ENCODE measurements at regions not wholly inside any gene's neighbourhood (a gene's known extent, or its start where the extent isn't known, plus 50 kb on each side); places are given as distances from the start of the nearest gene placed in this dataset.

- POLR2A ChIA-PET = no interaction called here
- no peaks in the 10 kb centered on the region for H3K36me3 ChIP-seq (ENCODE audit: control insufficient read depth in 2 of 2, insufficient read depth in 1 of 2, low read length in 2 of 2)
- H3K4me3 ChIP-seq (ENCODE audit: low read depth, low read length) = no peak overlapping the region
- H3K27ac ChIP-seq (ENCODE audit: extremely low read depth, low read depth, low read length) = no peak overlapping the region
- no peaks in the 10 kb centered on the region for H3K4me1 ChIP-seq (ENCODE audit: control insufficient read depth, insufficient read depth, low read length)
- CTCF ChIA-PET = no interaction called here
- H3K9me3 ChIP-seq (ENCODE audit: control insufficient read depth, insufficient read depth, low read depth, low read length) = no peaks in the 10 kb centered on the region
- TF ChIP-seq ZNF221 (tag by site-specific recombination; IDR thresholded peaks at IDR 0.05; ENCODE audit: borderline replicate concordance) = no peak
- no peak for TF ChIP-seq ZBTB17 (tag by site-specific recombination; IDR thresholded peaks at IDR 0.05)
- no peak for TF ChIP-seq ZNF350 (tag by site-specific recombination; IDR thresholded peaks at IDR 0.05)
- TF ChIP-seq HOXC10 (CRISPR knock-in tag; IDR thresholded peaks at IDR 0.05) = no peak
- no peak for TF ChIP-seq SP3 (tag by site-specific recombination; IDR thresholded peaks at IDR 0.05)
- TF ChIP-seq, protein P1, sequence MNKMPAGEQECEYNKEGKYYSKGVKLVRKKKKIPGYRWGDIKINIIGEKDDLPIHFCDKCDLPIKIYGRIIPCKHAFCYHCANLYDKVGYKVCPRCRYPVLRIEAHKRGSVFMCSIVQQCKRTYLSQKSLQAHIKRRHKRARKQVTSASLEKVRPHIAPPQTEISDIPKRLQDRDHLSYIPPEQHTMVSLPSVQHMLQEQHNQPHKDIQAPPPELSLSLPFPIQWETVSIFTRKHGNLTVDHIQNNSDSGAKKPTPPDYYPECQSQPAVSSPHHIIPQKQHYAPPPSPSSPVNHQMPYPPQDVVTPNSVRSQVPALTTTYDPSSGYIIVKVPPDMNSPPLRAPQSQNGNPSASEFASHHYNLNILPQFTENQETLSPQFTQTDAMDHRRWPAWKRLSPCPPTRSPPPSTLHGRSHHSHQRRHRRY (tag by site-specific recombination; IDR thresholded peaks at IDR 0.05) = no peak
- TF ChIP-seq PRDM2 (tag by site-specific recombination; IDR thresholded peaks at IDR 0.05; ENCODE audit: borderline replicate concordance) = no peak
- no peak for TF ChIP-seq ZFHX2 (tag by site-specific recombination; conservative IDR thresholded peaks at IDR 0.05)
- no peak for TF ChIP-seq ZNF544 (tag by site-specific recombination; IDR thresholded peaks at IDR 0.05)
- no peak for TF ChIP-seq ZNF768 (tag by site-specific recombination; IDR thresholded peaks at IDR 0.05)
- TF ChIP-seq ZNF37A (tag by site-specific recombination; IDR thresholded peaks at IDR 0.05) = no peak
- no peak for TF ChIP-seq KLF8 (tag by site-specific recombination; IDR thresholded peaks at IDR 0.05)
- no peak for TF ChIP-seq ZNF626 (tag by site-specific recombination; IDR thresholded peaks at IDR 0.05)
- TF ChIP-seq, protein P2, sequence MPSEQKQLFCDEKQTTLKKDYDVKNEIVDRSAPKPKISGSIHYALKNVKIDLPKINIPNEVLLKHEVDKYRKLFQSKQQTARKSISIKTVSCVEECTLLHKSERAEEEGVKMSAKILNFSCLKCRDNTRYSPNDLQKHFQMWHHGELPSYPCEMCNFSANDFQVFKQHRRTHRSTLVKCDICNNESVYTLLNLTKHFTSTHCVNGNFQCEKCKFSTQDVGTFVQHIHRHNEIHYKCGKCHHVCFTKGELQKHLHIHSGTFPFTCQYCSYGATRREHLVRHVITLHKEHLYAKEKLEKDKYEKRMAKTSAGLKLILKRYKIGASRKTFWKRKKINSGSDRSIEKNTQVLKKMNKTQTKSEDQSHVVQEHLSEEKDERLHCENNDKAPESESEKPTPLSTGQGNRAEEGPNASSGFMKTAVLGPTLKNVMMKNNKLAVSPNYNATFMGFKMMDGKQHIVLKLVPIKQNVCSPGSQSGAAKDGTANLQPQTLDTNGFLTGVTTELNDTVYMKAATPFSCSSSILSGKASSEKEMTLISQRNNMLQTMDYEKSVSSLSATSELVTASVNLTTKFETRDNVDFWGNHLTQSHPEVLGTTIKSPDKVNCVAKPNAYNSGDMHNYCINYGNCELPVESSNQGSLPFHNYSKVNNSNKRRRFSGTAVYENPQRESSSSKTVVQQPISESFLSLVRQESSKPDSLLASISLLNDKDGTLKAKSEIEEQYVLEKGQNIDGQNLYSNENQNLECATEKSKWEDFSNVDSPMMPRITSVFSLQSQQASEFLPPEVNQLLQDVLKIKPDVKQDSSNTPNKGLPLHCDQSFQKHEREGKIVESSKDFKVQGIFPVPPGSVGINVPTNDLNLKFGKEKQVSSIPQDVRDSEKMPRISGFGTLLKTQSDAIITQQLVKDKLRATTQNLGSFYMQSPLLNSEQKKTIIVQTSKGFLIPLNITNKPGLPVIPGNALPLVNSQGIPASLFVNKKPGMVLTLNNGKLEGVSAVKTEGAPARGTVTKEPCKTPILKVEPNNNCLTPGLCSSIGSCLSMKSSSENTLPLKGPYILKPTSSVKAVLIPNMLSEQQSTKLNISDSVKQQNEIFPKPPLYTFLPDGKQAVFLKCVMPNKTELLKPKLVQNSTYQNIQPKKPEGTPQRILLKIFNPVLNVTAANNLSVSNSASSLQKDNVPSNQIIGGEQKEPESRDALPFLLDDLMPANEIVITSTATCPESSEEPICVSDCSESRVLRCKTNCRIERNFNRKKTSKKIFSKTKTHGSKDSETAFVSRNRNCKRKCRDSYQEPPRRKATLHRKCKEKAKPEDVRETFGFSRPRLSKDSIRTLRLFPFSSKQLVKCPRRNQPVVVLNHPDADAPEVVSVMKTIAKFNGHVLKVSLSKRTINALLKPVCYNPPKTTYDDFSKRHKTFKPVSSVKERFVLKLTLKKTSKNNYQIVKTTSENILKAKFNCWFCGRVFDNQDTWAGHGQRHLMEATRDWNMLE (tag by site-specific recombination; conservative IDR thresholded peaks at IDR 0.05; ENCODE audit: low read depth) = no peak
- TF ChIP-seq ATF2 (tag by site-specific recombination; IDR thresholded peaks at IDR 0.05; ENCODE audit: low read depth) = no peak
- no peak for TF ChIP-seq ZFP41 (tag by site-specific recombination; IDR thresholded peaks at IDR 0.05; ENCODE audit: borderline replicate concordance)
- TF ChIP-seq ZNF292 (tag by site-specific recombination; IDR thresholded peaks at IDR 0.05; ENCODE audit: borderline replicate concordance, low read depth) = no peak
- TF ChIP-seq, protein P3, sequence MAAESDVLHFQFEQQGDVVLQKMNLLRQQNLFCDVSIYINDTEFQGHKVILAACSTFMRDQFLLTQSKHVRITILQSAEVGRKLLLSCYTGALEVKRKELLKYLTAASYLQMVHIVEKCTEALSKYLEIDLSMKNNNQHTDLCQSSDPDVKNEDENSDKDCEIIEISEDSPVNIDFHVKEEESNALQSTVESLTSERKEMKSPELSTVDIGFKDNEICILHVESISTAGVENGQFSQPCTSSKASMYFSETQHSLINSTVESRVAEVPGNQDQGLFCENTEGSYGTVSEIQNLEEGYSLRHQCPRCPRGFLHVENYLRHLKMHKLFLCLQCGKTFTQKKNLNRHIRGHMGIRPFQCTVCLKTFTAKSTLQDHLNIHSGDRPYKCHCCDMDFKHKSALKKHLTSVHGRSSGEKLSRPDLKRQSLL (tag by site-specific recombination; IDR thresholded peaks at IDR 0.05) = no peak
Measured at GRCh38 chr5:5793242-5794117, 371.0 kb downstream of the ICE1 start.
